ENCODE measurements at regions not wholly inside any gene's neighbourhood (a gene's known extent, or its start where the extent isn't known, plus 50 kb on each side); places are given as distances from the start of the nearest gene placed in this dataset.

DNA sequence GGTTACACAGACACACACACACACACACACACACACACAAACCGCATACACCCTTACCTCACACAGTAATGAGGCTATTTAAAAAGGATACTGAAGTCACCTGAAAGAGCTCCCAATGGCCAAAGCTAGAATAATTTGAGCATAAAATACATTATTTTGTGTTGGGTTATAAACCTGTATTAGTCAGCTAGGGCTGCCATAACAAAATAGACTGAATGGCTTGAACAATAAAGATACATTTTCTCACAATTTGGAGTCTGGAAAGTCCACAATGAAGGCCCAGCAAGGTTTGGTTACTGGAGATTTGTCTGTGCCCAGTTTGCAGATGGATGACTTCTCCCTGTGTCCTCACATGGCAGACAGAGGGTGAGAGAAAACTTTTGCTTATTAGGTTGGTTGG is 605.4 kb upstream of the REG3G start:
- TF ChIP-seq, protein P1, sequence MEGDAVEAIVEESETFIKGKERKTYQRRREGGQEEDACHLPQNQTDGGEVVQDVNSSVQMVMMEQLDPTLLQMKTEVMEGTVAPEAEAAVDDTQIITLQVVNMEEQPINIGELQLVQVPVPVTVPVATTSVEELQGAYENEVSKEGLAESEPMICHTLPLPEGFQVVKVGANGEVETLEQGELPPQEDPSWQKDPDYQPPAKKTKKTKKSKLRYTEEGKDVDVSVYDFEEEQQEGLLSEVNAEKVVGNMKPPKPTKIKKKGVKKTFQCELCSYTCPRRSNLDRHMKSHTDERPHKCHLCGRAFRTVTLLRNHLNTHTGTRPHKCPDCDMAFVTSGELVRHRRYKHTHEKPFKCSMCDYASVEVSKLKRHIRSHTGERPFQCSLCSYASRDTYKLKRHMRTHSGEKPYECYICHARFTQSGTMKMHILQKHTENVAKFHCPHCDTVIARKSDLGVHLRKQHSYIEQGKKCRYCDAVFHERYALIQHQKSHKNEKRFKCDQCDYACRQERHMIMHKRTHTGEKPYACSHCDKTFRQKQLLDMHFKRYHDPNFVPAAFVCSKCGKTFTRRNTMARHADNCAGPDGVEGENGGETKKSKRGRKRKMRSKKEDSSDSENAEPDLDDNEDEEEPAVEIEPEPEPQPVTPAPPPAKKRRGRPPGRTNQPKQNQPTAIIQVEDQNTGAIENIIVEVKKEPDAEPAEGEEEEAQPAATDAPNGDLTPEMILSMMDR (IDR thresholded peaks at IDR 0.05 in 4 of 5, conservative IDR thresholded peaks at IDR 0.05 in 1 of 5): no peak
- TF ChIP-seq POLR2A (IDR thresholded peaks at IDR 0.05): no peak
